ENCODE measurements at regions not wholly inside any gene's neighbourhood (a gene's known extent, or its start where the extent isn't known, plus 50 kb on each side); places are given as distances from the start of the nearest gene placed in this dataset.

- Mint-ChIP-seq H3K4me3 (no peak overlapping the region), H3K27me3 (ENCODE audit: low read depth in 3 of 3) (peaks cover 1 to 7% (median 5%) of the 10 kb centered on the region in 3 donors), H3K27ac (no peak overlapping the region), H3K9me3 (peaks cover 0 to 11% (median 3%) of the 10 kb centered on the region in 7 donors), H3K4me1 (no peaks in the 10 kb centered on the region), H3K36me3 (no peaks in the 10 kb centered on the region)
- intact Hi-C loops (cut with micrococcal nuclease): no loop called here
- Histone ChIP-seq H2AFZ (ENCODE audit: insufficient read depth, low read depth, low read length, poor library complexity, severe bottlenecking) (no peak overlapping the region), H3K27me3 (ENCODE audit: control insufficient read depth in 2 of 2, insufficient read depth in 2 of 2, low read length in 2 of 2) (peaks cover 0 to 2% of the 10 kb centered on the region in 2 donors), H3K9ac (ENCODE audit: insufficient read depth, low read length, poor library complexity, severe bottlenecking) (no peak overlapping the region), H3K4me3 (replicated peaks in 1 of 3; ENCODE audit: low read depth in 2 of 3, low read length in 3 of 3) (no peak overlapping the region), H3K4me2 (replicated peaks; ENCODE audit: extremely low read depth, low read length, poor library complexity, severe bottlenecking) (no peak overlapping the region), H3K36me3 (replicated peaks in 1 of 2; ENCODE audit: control insufficient read depth in 1 of 2, insufficient read depth in 2 of 2, low read length in 2 of 2) (no peaks in the 10 kb centered on the region), H4K20me1 (ENCODE audit: insufficient read depth, low read length) (no peaks in the 10 kb centered on the region), H3K4me1 (ENCODE audit: control insufficient read depth in 1 of 2, insufficient read depth in 2 of 2, low read length in 2 of 2) (no peaks in the 10 kb centered on the region), H3K27ac (ENCODE audit: low read depth in 1 of 2, low read length in 2 of 2) (no peak overlapping the region), H3K79me2 (ENCODE audit: insufficient read depth, low read length) (no peaks in the 10 kb centered on the region), H3K9me3 (replicated peaks in 1 of 2; ENCODE audit: control insufficient read depth in 1 of 2, insufficient read depth in 1 of 2, low read length in 2 of 2) (no peaks in the 10 kb centered on the region)
- no peak for TF ChIP-seq CTCF (IDR thresholded peaks at IDR 0.05)
- 100% methylated on average over 1 of the region's 4 CpGs for WGBS (ENCODE audit: insufficient coverage)
- no peak for DNase-seq
Measured at GRCh38 chr1:48164571-48164970, 57.9 kb upstream of the SLC5A9 start.

- no peak overlapping the region for H3K4me3 Mint-ChIP-seq
- TF ChIP-seq CTCF (IDR thresholded peaks at IDR 0.05): no peak
- Histone ChIP-seq H3K79me2 (ENCODE audit: insufficient read depth, low read length) (no peaks in the 10 kb centered on the region), H3K4me2 (replicated peaks; ENCODE audit: extremely low read depth, low read length, poor library complexity, severe bottlenecking) (no peak overlapping the region), H3K27ac (ENCODE audit: low read depth in 1 of 2, low read length in 2 of 2) (no peak overlapping the region), H3K36me3 (replicated peaks in 1 of 2; ENCODE audit: control insufficient read depth in 1 of 2, insufficient read depth in 2 of 2, low read length in 2 of 2) (no peaks in the 10 kb centered on the region), H3K9me3 (replicated peaks in 1 of 2; ENCODE audit: control insufficient read depth in 1 of 2, insufficient read depth in 1 of 2, low read length in 2 of 2) (no peaks in the 10 kb centered on the region), H4K20me1 (ENCODE audit: insufficient read depth, low read length) (no peaks in the 10 kb centered on the region), H3K27me3 (ENCODE audit: control insufficient read depth in 2 of 2, insufficient read depth in 2 of 2, low read length in 2 of 2) (peaks cover 0 to 2% of the 10 kb centered on the region in 2 donors), H3K9ac (ENCODE audit: insufficient read depth, low read length, poor library complexity, severe bottlenecking) (no peak overlapping the region), H3K4me1 (ENCODE audit: control insufficient read depth in 1 of 2, insufficient read depth in 2 of 2, low read length in 2 of 2) (no peaks in the 10 kb centered on the region), H2AFZ (ENCODE audit: insufficient read depth, low read depth, low read length, poor library complexity, severe bottlenecking) (no peak overlapping the region), H3K4me3 (replicated peaks in 1 of 3; ENCODE audit: low read depth in 2 of 3, low read length in 3 of 3) (no peak overlapping the region)
- H3K9me3 Mint-ChIP-seq: peaks cover 0 to 3% (median 0%) of the 10 kb centered on the region in 7 donors
- WGBS (ENCODE audit: insufficient coverage): 86% methylated on average over 4 of the region's 6 CpGs
- H3K27ac Mint-ChIP-seq: no peak overlapping the region
- H3K36me3 Mint-ChIP-seq: no peaks in the 10 kb centered on the region
- no peaks in the 10 kb centered on the region for H3K4me1 Mint-ChIP-seq
- no peak for DNase-seq
- H3K27me3 Mint-ChIP-seq (ENCODE audit: low read depth in 3 of 3): peaks cover 0 to 5% (median 5%) of the 10 kb centered on the region in 3 donors
- intact Hi-C loops (cut with micrococcal nuclease): no loop called here
Measured at GRCh38 chr1:48160486-48161132, 61.9 kb upstream of the SLC5A9 start.

All from CD14-positive monocyte (primary cell).